ENCODE measurements at regions not wholly inside any gene's neighbourhood (a gene's known extent, or its start where the extent isn't known, plus 50 kb on each side); places are given as distances from the start of the nearest gene placed in this dataset.

GRCh38 chr14:61632807-61633206, 62.5 kb upstream of the HIF1A start:
- H3K9me3 Mint-ChIP-seq, result peaks cover 9% of the 10 kb centered on the region
- H3K36me3 Mint-ChIP-seq, result peaks cover 5% of the 10 kb centered on the region
- ATAC-seq (no peak), DNase-seq (ENCODE audit: low spot score) (no peak)
- H3K27ac Mint-ChIP-seq, result no peak overlapping the region
- H3K4me1 Mint-ChIP-seq (ENCODE audit: low read depth in 2 of 2), result peaks cover 19 to 31% of the 10 kb centered on the region in 2 donors
- no peak overlapping the region for H3K4me3 Mint-ChIP-seq
- no peaks in the 10 kb centered on the region for H3K27me3 Mint-ChIP-seq

- peaks cover 5% of the 10 kb centered on the region for H3K36me3 Mint-ChIP-seq
- H3K4me1 Mint-ChIP-seq (ENCODE audit: low read depth in 2 of 2), result peaks cover 14 to 27% of the 10 kb centered on the region in 2 donors
- peaks cover 4% of the 10 kb centered on the region for H3K9me3 Mint-ChIP-seq
- DNase-seq (ENCODE audit: low spot score), result no peak
- no peak for ATAC-seq
- peak overlapping the region; percentile 67 to 82 for H3K27ac Mint-ChIP-seq
- no peaks in the 10 kb centered on the region for H3K27me3 Mint-ChIP-seq
- H3K4me3 Mint-ChIP-seq, result peak overlapping the region; percentile 43
These were observed 59.0 kb upstream of the HIF1A start for GRCh38 chr14:61636291-61636690.

- peaks cover 5% of the 10 kb centered on the region for H3K36me3 Mint-ChIP-seq
- no peaks in the 10 kb centered on the region for H3K27me3 Mint-ChIP-seq
- ATAC-seq (no peak), DNase-seq (ENCODE audit: low spot score) (no peak)
- H3K27ac Mint-ChIP-seq, result peak overlapping the region; percentile 67 to 82
- peaks cover 4% of the 10 kb centered on the region for H3K9me3 Mint-ChIP-seq
- peaks cover 16 to 28% of the 10 kb centered on the region in 2 donors for H3K4me1 Mint-ChIP-seq (ENCODE audit: low read depth in 2 of 2)
- H3K4me3 Mint-ChIP-seq, result peak overlapping the region; percentile 43
These were observed 58.5 kb upstream of the HIF1A start for GRCh38 chr14:61636779-61637178.

GRCh38 chr14:61638595-61639387, 56.5 kb upstream of the HIF1A start:
- no peaks in the 10 kb centered on the region for H3K27me3 Mint-ChIP-seq
- DNase-seq (ENCODE audit: low spot score) (no peak), ATAC-seq (no peak)
- no peak overlapping the region for H3K4me3 Mint-ChIP-seq
- no peak overlapping the region for H3K27ac Mint-ChIP-seq
- peaks cover 24 to 36% of the 10 kb centered on the region in 2 donors for H3K4me1 Mint-ChIP-seq (ENCODE audit: low read depth in 2 of 2)
- peaks cover 7% of the 10 kb centered on the region for H3K9me3 Mint-ChIP-seq
- H3K36me3 Mint-ChIP-seq, result peaks cover 5% of the 10 kb centered on the region

GRCh38 chr14:61640158-61641136, 54.9 kb upstream of the HIF1A start:
- no peaks in the 10 kb centered on the region for H3K27me3 Mint-ChIP-seq
- H3K4me1 Mint-ChIP-seq (ENCODE audit: low read depth in 2 of 2), result peaks cover 27 to 43% of the 10 kb centered on the region in 2 donors
- H3K36me3 Mint-ChIP-seq, result peaks cover under 1% of the 10 kb centered on the region
- no peak overlapping the region for H3K4me3 Mint-ChIP-seq
- peaks cover 9% of the 10 kb centered on the region for H3K9me3 Mint-ChIP-seq
- ATAC-seq, result no peak
- H3K27ac Mint-ChIP-seq, result no peak overlapping the region
- no peak for DNase-seq (ENCODE audit: low spot score)

GRCh38 chr14:61641914-61642613, 53.2 kb upstream of the HIF1A start:
- Mint-ChIP-seq H3K27ac (peak overlapping the region in 1 of 2 donors; percentile 25), H3K4me1 (ENCODE audit: low read depth in 2 of 2) (peaks cover 17 to 33% of the 10 kb centered on the region in 2 donors), H3K36me3 (no peaks in the 10 kb centered on the region), H3K4me3 (no peak overlapping the region), H3K27me3 (no peaks in the 10 kb centered on the region), H3K9me3 (peaks cover 6% of the 10 kb centered on the region)
- no peak for DNase-seq (ENCODE audit: low spot score)
- no peak for ATAC-seq

GRCh38 chr14:61642614-61642982, 52.7 kb upstream of the HIF1A start:
- ATAC-seq (no peak), DNase-seq (ENCODE audit: low spot score) (no peak)
- H3K36me3 Mint-ChIP-seq, result no peaks in the 10 kb centered on the region
- H3K27ac Mint-ChIP-seq, result no peak overlapping the region
- H3K9me3 Mint-ChIP-seq, result peaks cover 6% of the 10 kb centered on the region
- no peak overlapping the region for H3K4me3 Mint-ChIP-seq
- no peaks in the 10 kb centered on the region for H3K27me3 Mint-ChIP-seq
- peaks cover 17 to 30% of the 10 kb centered on the region in 2 donors for H3K4me1 Mint-ChIP-seq (ENCODE audit: low read depth in 2 of 2)

GRCh38 chr14:61643555-61643954, 51.8 kb upstream of the HIF1A start:
- Mint-ChIP-seq H3K4me3 (no peak overlapping the region), H3K4me1 (ENCODE audit: low read depth in 2 of 2) (peaks cover 23 to 28% of the 10 kb centered on the region in 2 donors), H3K36me3 (no peaks in the 10 kb centered on the region), H3K27me3 (no peaks in the 10 kb centered on the region), H3K27ac (no peak overlapping the region), H3K9me3 (peaks cover 6% of the 10 kb centered on the region)
- ATAC-seq, result no peak
- DNase-seq (ENCODE audit: low spot score), result no peak

- ATAC-seq (no peak), DNase-seq (ENCODE audit: low spot score) (no peak)
- no peaks in the 10 kb centered on the region for H3K27me3 Mint-ChIP-seq
- H3K36me3 Mint-ChIP-seq, result no peaks in the 10 kb centered on the region
- H3K9me3 Mint-ChIP-seq, result peaks cover 6% of the 10 kb centered on the region
- H3K4me1 Mint-ChIP-seq (ENCODE audit: low read depth in 2 of 2), result peaks cover 23 to 28% of the 10 kb centered on the region in 2 donors
- no peak overlapping the region for H3K27ac Mint-ChIP-seq
- H3K4me3 Mint-ChIP-seq, result no peak overlapping the region
These were observed 51.1 kb upstream of the HIF1A start for GRCh38 chr14:61644175-61644574.

- no peak for ATAC-seq
- H3K36me3 Mint-ChIP-seq, result no peaks in the 10 kb centered on the region
- DNase-seq (ENCODE audit: low spot score), result no peak
- H3K4me1 Mint-ChIP-seq (ENCODE audit: low read depth in 2 of 2), result peaks cover 23 to 28% of the 10 kb centered on the region in 2 donors
- H3K9me3 Mint-ChIP-seq, result peaks cover 6% of the 10 kb centered on the region
- no peak overlapping the region for H3K27ac Mint-ChIP-seq
- no peak overlapping the region for H3K4me3 Mint-ChIP-seq
- H3K27me3 Mint-ChIP-seq, result no peaks in the 10 kb centered on the region
These were observed 50.5 kb upstream of the HIF1A start for GRCh38 chr14:61644834-61645233.

- Mint-ChIP-seq H3K36me3 (no peaks in the 10 kb centered on the region), H3K27me3 (no peaks in the 10 kb centered on the region), H3K27ac (no peak overlapping the region), H3K4me3 (no peak overlapping the region), H3K4me1 (ENCODE audit: low read depth in 2 of 2) (peaks cover 23 to 28% of the 10 kb centered on the region in 2 donors), H3K9me3 (peaks cover 6% of the 10 kb centered on the region)
- ATAC-seq (no peak), DNase-seq (ENCODE audit: low spot score) (no peak)
These were observed 50.1 kb upstream of the HIF1A start for GRCh38 chr14:61645247-61645646.
